ENCODE measurements at regions not wholly inside any gene's neighbourhood (a gene's known extent, or its start where the extent isn't known, plus 50 kb on each side); places are given as distances from the start of the nearest gene placed in this dataset.
A peak's percentile ranks its signal among the peaks of the same experiment; 100 is the strongest.

- H3K27me3 ChIP-seq (ENCODE audit: low read depth), result no peaks in the 10 kb centered on the region
- H3K27ac ChIP-seq (replicated peaks), result no peak overlapping the region
- DNase-seq, result no peak
- H3K4me1 ChIP-seq, result peaks cover 31% of the 10 kb centered on the region
- TF ChIP-seq CTCF (IDR thresholded peaks at IDR 0.05; ENCODE audit: borderline replicate concordance), result peak; percentile 29
- H3K9me3 ChIP-seq (replicated peaks), result no peaks in the 10 kb centered on the region
- intact Hi-C loops (cut with micrococcal nuclease), result loop anchor here (5.0 to 10.0 kb wide), 2 partner anchors 210 to 703 kb away; no protein-coding TSS in a partner anchor
- H3K4me3 ChIP-seq, result no peak overlapping the region
- H3K36me3 ChIP-seq, result no peaks in the 10 kb centered on the region
Measured at GRCh38 chr11:112584672-112585071, 324.0 kb upstream of the PLET1 start.

GRCh38 chr11:112587664-112588063, 327.0 kb upstream of the PLET1 start:
- Histone ChIP-seq H3K27me3 (ENCODE audit: low read depth) (no peaks in the 10 kb centered on the region), H3K4me1 (peaks cover 6% of the 10 kb centered on the region), H3K9me3 (replicated peaks) (no peaks in the 10 kb centered on the region), H3K4me3 (no peak overlapping the region), H3K27ac (replicated peaks) (no peak overlapping the region), H3K36me3 (no peaks in the 10 kb centered on the region)
- no peak for TF ChIP-seq CTCF (IDR thresholded peaks at IDR 0.05; ENCODE audit: borderline replicate concordance)
- DNase-seq, result no peak
- intact Hi-C loops (cut with micrococcal nuclease), result loop anchor here (5.0 to 10.0 kb wide), 2 partner anchors 207 to 700 kb away; no protein-coding TSS in a partner anchor

- peak; percentile 35 for DNase-seq
- H3K4me3 ChIP-seq, result no peak overlapping the region
- intact Hi-C loops (cut with micrococcal nuclease), result loop anchor here (5.0 to 10.0 kb wide), 2 partner anchors 207 to 699 kb away; no protein-coding TSS in a partner anchor
- no peaks in the 10 kb centered on the region for H3K36me3 ChIP-seq
- no peak overlapping the region for H3K27ac ChIP-seq (replicated peaks)
- H3K9me3 ChIP-seq (replicated peaks), result no peaks in the 10 kb centered on the region
- peaks cover 6% of the 10 kb centered on the region for H3K4me1 ChIP-seq
- peak; percentile 80 for TF ChIP-seq CTCF (IDR thresholded peaks at IDR 0.05; ENCODE audit: borderline replicate concordance)
- H3K27me3 ChIP-seq (ENCODE audit: low read depth), result no peaks in the 10 kb centered on the region
Measured at GRCh38 chr11:112588252-112588694, 327.6 kb upstream of the PLET1 start.

GRCh38 chr11:112589155-112589554, 328.5 kb upstream of the PLET1 start:
- no peak for TF ChIP-seq CTCF (IDR thresholded peaks at IDR 0.05; ENCODE audit: borderline replicate concordance)
- no peak overlapping the region for H3K4me3 ChIP-seq

GRCh38 chr11:112590764-112591163, 330.1 kb upstream of the PLET1 start:
- Histone ChIP-seq H3K36me3 (no peaks in the 10 kb centered on the region), H3K4me3 (no peak overlapping the region), H3K4me1 (peaks cover 6% of the 10 kb centered on the region), H3K27me3 (ENCODE audit: low read depth) (no peaks in the 10 kb centered on the region), H3K9me3 (replicated peaks) (no peaks in the 10 kb centered on the region), H3K27ac (replicated peaks) (no peak overlapping the region)
- intact Hi-C loops (cut with micrococcal nuclease), result no loop called here
- no peak for DNase-seq
- no peak for TF ChIP-seq CTCF (IDR thresholded peaks at IDR 0.05; ENCODE audit: borderline replicate concordance)

More at GRCh38 chr11:112589155-112589554, 328.5 kb upstream of the PLET1 start:
- no peak for DNase-seq
- no peaks in the 10 kb centered on the region for H3K27me3 ChIP-seq (ENCODE audit: low read depth)
- intact Hi-C loops (cut with micrococcal nuclease), result loop anchor here (5.0 to 10.0 kb wide), 2 partner anchors 206 to 698 kb away; no protein-coding TSS in a partner anchor
- H3K9me3 ChIP-seq (replicated peaks), result no peaks in the 10 kb centered on the region
- no peaks in the 10 kb centered on the region for H3K36me3 ChIP-seq
- H3K4me1 ChIP-seq, result peaks cover 6% of the 10 kb centered on the region
- no peak overlapping the region for H3K27ac ChIP-seq (replicated peaks)
